Peyer's patch (tissue), 4 donors: ENCODE measurements at regions not wholly inside any gene's neighbourhood (a gene's known extent, or its start where the extent isn't known, plus 50 kb on each side); places are given as distances from the start of the nearest gene placed in this dataset.
"Not testable (repeated sequence)": the region's sequence is repeated elsewhere in the genome, so short reads cannot be mapped to it uniquely, and the experiment has no call there.

ENCODE experiments used
- DNase-seq, 3 donors: peaks; one replicate each; pipeline ENCODE4 v3.0.0-alpha.2; 2017 to 2019
- H3K27ac ChIP-seq, 4 donors: fragments of 200-600 bp; sonication (generic); one replicate each; pipeline ENCODE4 v1.5.1; 2016 to 2019
- H3K27me3 ChIP-seq, 2 donors: fragments of 200-600 bp; sonication (generic); one replicate each; pipeline ENCODE4 v1.5.1; 2019
- H3K36me3 ChIP-seq, 3 donors: fragments of 200-600 bp; sonication (generic); one replicate each; pipeline ENCODE4 v1.5.1; 2016 to 2019
- H3K4me1 ChIP-seq, 4 donors: fragments of 200-600 bp; sonication (generic); one replicate each; pipeline ENCODE4 v1.5.1; 2016 to 2019
- H3K4me3 ChIP-seq, 4 donors: fragments of 200-600 bp; sonication (generic); 1 replicate in 3 of 4; 2 replicates in 1 of 4; pipeline ENCODE4 v1.5.1; 2016 to 2019; ENCODE audit warnings: mild to moderate bottlenecking in 1 of 4
- H3K9me3 ChIP-seq, 4 donors: fragments of 200-600 bp; sonication (generic); one replicate each; pipeline ENCODE4 v1.5.1; 2016 to 2019; ENCODE audit warnings: mild to moderate bottlenecking in 1 of 4
- POLR2A ChIP-seq, 2 donors: fragments of 450-650 bp; IDR thresholded peaks; one replicate each; pipeline ENCODE4 v1.5.1; 2017; ENCODE audit warnings: antibody characterized with exemption in 2 of 2, mild to moderate bottlenecking in 2 of 2, moderate library complexity in 2 of 2
- TF ChIP-seq, protein P1 (sequence below), 6 experiments: fragments of 450-650 bp in 4 of 6; fragments of 200-600 bp in 2 of 6; sonication (generic) in 1 of 6; IDR thresholded peaks; one replicate each; pipeline ENCODE4 v1.5.1; 2017 to 2019; ENCODE audit warnings: antibody characterized with exemption in 6 of 6, mild to moderate bottlenecking in 3 of 6, moderate library complexity in 1 of 6

DNA sequence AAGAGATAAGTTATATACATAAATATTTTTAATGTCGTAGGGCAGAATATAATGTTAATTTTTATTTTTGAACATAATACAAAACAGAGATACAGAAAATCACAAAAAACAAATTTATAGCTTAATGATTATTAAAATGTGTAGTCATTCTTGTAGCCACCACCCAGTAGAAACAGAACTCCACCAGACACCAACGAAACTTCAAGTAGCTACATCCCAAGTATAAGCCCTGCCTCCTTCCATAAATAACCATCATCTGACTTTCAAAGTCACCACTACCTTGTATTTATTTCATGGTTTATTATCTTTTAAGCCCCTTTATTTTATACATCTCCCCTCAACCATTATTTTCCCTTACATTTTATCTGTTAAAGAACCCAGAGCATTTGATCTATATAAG lies 111.9 kb upstream of the ZWINT start:
- H3K27ac ChIP-seq = no peak overlapping the region
- no peaks in the 10 kb centered on the region for H3K4me1 ChIP-seq
- TF ChIP-seq, protein P1, sequence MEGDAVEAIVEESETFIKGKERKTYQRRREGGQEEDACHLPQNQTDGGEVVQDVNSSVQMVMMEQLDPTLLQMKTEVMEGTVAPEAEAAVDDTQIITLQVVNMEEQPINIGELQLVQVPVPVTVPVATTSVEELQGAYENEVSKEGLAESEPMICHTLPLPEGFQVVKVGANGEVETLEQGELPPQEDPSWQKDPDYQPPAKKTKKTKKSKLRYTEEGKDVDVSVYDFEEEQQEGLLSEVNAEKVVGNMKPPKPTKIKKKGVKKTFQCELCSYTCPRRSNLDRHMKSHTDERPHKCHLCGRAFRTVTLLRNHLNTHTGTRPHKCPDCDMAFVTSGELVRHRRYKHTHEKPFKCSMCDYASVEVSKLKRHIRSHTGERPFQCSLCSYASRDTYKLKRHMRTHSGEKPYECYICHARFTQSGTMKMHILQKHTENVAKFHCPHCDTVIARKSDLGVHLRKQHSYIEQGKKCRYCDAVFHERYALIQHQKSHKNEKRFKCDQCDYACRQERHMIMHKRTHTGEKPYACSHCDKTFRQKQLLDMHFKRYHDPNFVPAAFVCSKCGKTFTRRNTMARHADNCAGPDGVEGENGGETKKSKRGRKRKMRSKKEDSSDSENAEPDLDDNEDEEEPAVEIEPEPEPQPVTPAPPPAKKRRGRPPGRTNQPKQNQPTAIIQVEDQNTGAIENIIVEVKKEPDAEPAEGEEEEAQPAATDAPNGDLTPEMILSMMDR (IDR thresholded peaks at IDR 0.05) = no peak
- TF ChIP-seq POLR2A (IDR thresholded peaks at IDR 0.05) = no peak

GRCh38 chr10:56470701-56471100 lies 109.6 kb upstream of the ZWINT start:
- Histone ChIP-seq H3K27me3 (no peaks in the 10 kb centered on the region), H3K4me3 (no peak overlapping the region), H3K4me1 (no peaks in the 10 kb centered on the region), H3K36me3 (no peaks in the 10 kb centered on the region), H3K27ac (no peak overlapping the region), H3K9me3 (no peaks in the 10 kb centered on the region)
- DNase-seq = no peak
- no peak for TF ChIP-seq POLR2A (IDR thresholded peaks at IDR 0.05)
- TF ChIP-seq, protein P1 (IDR thresholded peaks at IDR 0.05) = no peak

More for the DNA sequence above, 111.9 kb upstream of the ZWINT start:
- no peaks in the 10 kb centered on the region for H3K9me3 ChIP-seq
- DNase-seq = no peak
- H3K4me3 ChIP-seq = no peak overlapping the region
- H3K36me3 ChIP-seq = no peaks in the 10 kb centered on the region
- H3K27me3 ChIP-seq = no peaks in the 10 kb centered on the region

DNA sequence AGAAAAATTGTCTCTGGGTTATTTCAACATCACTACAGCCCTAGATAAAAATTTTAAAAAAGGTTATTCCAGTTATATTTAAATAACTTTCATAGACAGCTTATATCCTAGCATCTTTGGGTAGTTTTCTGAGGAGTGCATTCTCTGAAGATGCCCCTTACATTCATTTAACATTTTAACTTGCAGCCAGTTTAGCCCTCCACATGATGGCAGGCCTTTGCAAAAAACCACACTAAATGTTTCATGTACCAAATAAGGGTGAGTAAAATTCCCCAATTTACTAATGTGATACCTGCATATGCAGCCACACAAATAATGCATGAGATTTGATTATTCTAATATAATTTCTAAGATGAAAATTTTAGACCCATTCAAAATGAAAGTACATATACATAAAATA lies 108.4 kb upstream of the ZWINT start:
- no peaks in the 10 kb centered on the region for H3K9me3 ChIP-seq
- H3K27me3 ChIP-seq = no peaks in the 10 kb centered on the region
- no peaks in the 10 kb centered on the region for H3K4me1 ChIP-seq
- DNase-seq = no peak
- no peak for TF ChIP-seq POLR2A (IDR thresholded peaks at IDR 0.05)
- TF ChIP-seq, protein P1 (IDR thresholded peaks at IDR 0.05) = no peak
- no peak overlapping the region for H3K27ac ChIP-seq
- H3K4me3 ChIP-seq = no peak overlapping the region
- H3K36me3 ChIP-seq = no peaks in the 10 kb centered on the region

- Histone ChIP-seq H3K4me3 (no peak overlapping the region), H3K27me3 (no peaks in the 10 kb centered on the region), H3K27ac (no peak overlapping the region), H3K9me3 (no peaks in the 10 kb centered on the region), H3K36me3 (no peaks in the 10 kb centered on the region), H3K4me1 (no peaks in the 10 kb centered on the region)
- TF ChIP-seq, protein P1 (IDR thresholded peaks at IDR 0.05) = no peak
- TF ChIP-seq POLR2A (IDR thresholded peaks at IDR 0.05) = no peak
- DNase-seq = no peak
Observed at GRCh38 chr10:56466005-56466404, 104.9 kb upstream of the ZWINT start.

DNA sequence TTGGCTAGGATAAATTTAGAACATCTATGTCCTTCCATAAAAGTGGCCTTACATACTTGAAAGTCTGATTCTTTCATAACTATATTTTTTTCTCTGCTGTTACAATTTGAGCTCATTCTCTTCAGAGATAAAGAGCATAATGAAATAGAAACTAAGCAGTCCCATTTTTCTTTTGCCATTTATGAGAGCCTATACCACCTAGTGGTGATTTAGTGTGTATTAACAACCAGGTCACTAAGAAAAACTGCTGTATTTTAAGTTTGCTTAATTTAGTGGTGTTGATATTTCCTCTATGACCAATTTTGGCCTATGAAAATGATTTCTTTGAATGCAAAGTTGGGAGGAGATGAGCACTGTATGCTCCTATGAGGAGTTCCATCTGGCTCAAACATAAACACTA lies 88.7 kb upstream of the ZWINT start:
- Histone ChIP-seq H3K4me1 (no peaks in the 10 kb centered on the region), H3K36me3 (no peaks in the 10 kb centered on the region), H3K4me3 (no peak overlapping the region), H3K9me3 (no peaks in the 10 kb centered on the region), H3K27ac (no peak overlapping the region), H3K27me3 (no peaks in the 10 kb centered on the region)
- TF ChIP-seq, protein P1 (IDR thresholded peaks at IDR 0.05) = no peak
- no peak for DNase-seq

DNA sequence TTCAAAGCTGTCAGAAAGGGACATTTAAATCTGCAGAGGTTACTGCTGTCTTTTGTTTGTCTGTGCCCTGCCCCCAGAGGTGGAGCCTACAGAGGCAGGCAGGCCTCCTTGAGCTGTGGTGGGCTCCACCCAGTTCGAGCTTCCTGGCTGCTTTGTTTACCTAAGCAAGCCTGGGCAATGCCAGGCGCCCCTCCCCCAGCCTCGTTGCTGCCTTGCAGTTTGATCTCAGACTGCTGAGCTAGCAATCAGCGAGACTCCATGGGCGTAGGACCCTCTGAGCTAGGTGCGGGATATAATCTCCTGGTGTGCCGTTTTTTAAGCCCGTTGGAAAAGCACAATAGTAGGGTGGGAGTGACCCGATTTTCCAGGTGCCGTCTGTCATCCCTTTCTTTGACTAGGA lies 86.6 kb upstream of the ZWINT start:
- H3K27me3 ChIP-seq, H3K27ac ChIP-seq, H3K4me3 ChIP-seq, H3K9me3 ChIP-seq, H3K36me3 ChIP-seq, DNase-seq, H3K4me1 ChIP-seq: not testable (repeated sequence)

GRCh38 chr10:56441337-56441736 lies 80.3 kb upstream of the ZWINT start:
- H3K27me3 ChIP-seq, DNase-seq, H3K9me3 ChIP-seq, H3K27ac ChIP-seq, H3K4me1 ChIP-seq, H3K4me3 ChIP-seq, H3K36me3 ChIP-seq: not testable (repeated sequence)
